ENCODE measurements at regions not wholly inside any gene's neighbourhood (a gene's known extent, or its start where the extent isn't known, plus 50 kb on each side); places are given as distances from the start of the nearest gene placed in this dataset.
"Not testable (repeated sequence)": the region's sequence is repeated elsewhere in the genome, so short reads cannot be mapped to it uniquely, and the experiment has no call there.

DNA sequence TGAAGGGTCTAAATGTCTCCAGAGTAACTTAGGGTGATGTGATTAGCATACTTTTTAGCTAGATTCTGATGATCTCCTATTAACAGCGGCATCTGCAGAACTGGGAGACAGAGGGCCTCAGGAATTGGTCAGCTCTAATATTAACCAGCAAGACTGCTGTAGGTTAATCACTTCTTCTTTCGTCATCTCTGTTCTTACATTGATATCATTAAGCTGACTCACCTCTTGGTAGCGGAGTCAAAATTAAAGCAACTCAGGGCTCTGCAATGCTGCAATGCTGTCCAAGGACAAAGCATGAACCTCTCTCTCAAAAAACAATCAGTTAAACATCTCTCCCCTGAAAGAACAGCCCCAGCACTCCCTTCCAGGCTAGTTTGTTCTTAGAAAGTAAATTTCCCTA is 57.5 kb upstream of the TRA2B start:
- TF ChIP-seq, protein P1, sequence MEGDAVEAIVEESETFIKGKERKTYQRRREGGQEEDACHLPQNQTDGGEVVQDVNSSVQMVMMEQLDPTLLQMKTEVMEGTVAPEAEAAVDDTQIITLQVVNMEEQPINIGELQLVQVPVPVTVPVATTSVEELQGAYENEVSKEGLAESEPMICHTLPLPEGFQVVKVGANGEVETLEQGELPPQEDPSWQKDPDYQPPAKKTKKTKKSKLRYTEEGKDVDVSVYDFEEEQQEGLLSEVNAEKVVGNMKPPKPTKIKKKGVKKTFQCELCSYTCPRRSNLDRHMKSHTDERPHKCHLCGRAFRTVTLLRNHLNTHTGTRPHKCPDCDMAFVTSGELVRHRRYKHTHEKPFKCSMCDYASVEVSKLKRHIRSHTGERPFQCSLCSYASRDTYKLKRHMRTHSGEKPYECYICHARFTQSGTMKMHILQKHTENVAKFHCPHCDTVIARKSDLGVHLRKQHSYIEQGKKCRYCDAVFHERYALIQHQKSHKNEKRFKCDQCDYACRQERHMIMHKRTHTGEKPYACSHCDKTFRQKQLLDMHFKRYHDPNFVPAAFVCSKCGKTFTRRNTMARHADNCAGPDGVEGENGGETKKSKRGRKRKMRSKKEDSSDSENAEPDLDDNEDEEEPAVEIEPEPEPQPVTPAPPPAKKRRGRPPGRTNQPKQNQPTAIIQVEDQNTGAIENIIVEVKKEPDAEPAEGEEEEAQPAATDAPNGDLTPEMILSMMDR (IDR thresholded peaks at IDR 0.05; ENCODE audit: low read depth, low read length), result no peak

DNA sequence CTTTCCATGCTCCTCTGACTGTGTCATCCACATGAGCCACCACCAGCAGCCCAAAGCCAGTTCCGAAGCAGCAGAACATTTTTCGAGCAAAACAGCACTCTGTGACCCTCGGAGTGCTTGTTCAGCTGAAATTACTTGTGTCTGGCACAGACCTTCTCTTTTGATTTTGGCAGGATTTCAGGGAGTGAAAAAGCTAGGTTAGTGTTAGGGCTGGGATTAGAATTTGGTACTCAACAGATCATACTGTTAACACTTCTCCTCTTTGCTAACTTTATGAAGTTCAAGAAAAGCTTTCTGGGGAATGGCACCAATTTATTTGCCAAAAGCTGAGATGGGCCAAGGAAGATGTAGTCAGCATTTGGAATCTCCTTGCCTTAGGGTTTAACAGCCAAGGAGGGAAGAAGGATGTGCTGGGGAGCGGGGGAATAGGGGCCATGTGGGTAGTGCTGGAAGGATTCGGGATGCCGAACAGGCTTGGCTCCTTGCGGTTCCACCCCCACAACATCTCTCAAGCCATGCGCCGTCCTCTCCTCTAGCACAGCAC is 55.1 kb upstream of the TRA2B start:
- DNase-seq (ENCODE audit: low read depth, low spot score), result no peak
- in situ Hi-C loops (cut with HindIII; ENCODE audit: low sequenced_read_pairs), result loop anchor here (25.0 kb wide), 1 partner anchor 544 kb away; the partner anchor contains the start of gene CRYGS

More for the DNA sequence above, 57.5 kb upstream of the TRA2B start:
- no peak overlapping the region for H3K4me3 ChIP-seq (ENCODE audit: low read depth, low read length)
- peak; percentile 66 for DNase-seq (ENCODE audit: low read depth, low spot score)
- in situ Hi-C loops (cut with HindIII; ENCODE audit: low sequenced_read_pairs), result loop anchor here (25.0 kb wide), 1 partner anchor 542 kb away; the partner anchor contains the start of gene CRYGS

DNA sequence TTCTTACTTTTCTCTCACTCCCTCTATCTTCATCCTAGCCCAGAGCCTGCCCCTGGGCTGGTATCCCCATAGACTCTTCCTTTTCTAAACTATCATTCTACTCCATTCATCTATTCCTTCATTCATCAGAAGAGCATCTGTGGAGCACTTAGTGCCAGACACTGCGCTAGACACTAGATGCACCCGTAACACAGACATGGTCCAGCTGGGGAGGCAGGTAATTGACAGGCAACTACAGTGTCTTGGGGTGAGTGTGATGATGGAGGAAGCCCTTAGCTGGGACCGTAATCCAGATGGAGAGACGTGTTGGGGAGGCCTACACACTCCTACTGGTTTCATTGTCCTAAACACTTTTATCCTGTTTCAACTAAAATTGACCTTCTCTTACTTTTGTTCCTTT is 53.2 kb upstream of the TRA2B start:
- not testable (repeated sequence) for DNase-seq (ENCODE audit: low read depth, low spot score)
- in situ Hi-C loops (cut with HindIII; ENCODE audit: low sequenced_read_pairs), result loop anchor here (25.0 kb wide), 1 partner anchor 546 kb away; the partner anchor contains the start of gene CRYGS

More for the DNA sequence above, 55.1 kb upstream of the TRA2B start:
- TF ChIP-seq, protein P1 (IDR thresholded peaks at IDR 0.05; ENCODE audit: low read depth, low read length), result no peak
- no peak overlapping the region for H3K4me3 ChIP-seq (ENCODE audit: low read depth, low read length)

DNA sequence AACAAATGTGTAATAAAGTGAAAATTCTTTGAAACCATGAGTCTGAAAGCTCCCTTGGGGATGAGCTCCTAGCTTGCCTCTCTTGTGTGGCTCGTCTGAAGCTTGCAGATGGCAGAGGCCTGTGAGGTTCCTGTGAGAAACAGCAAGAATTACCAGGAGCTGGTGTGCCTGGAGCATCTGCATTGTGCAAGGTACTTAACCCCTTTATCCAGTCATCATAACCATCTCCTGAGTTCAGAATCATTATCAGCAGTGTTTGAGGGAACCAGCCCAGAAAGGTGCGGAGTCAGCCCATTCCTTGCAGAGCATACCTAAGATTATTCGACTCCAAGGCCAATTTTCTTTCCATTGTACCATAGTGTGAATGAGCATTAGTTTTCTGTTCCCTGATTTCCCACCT is 51.7 kb upstream of the TRA2B start:
- DNase-seq (ENCODE audit: low read depth, low spot score), result no peak
- no peak overlapping the region for H3K4me3 ChIP-seq (ENCODE audit: low read depth, low read length)
- in situ Hi-C loops (cut with HindIII; ENCODE audit: low sequenced_read_pairs), result loop anchor here (25.0 kb wide), 1 partner anchor 548 kb away; the partner anchor contains the start of gene CRYGS
- TF ChIP-seq, protein P1 (IDR thresholded peaks at IDR 0.05; ENCODE audit: low read depth, low read length), result no peak

More for the DNA sequence above, 53.2 kb upstream of the TRA2B start:
- not testable (repeated sequence) for H3K4me3 ChIP-seq (ENCODE audit: low read depth, low read length)

DNA sequence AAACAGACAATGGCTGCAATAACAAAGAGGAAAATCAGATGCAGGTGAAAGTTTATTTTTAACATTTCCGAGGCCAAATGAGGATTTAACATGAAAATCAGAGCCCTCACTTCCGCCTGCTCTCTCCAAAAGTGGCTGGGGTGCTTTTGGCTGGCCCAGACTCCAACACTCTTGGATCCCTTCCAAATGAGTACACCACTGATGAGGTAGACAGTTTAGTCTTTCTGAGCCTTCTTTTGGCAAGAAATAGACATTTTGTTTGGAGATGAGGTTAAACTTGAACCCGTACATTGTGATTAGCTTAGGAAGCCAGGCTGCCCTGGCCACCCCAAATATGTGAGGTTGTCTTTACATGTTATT is 51.0 kb upstream of the TRA2B start:
- DNase-seq (ENCODE audit: low read depth, low spot score), result no peak
- no peak overlapping the region for H3K4me3 ChIP-seq (ENCODE audit: low read depth, low read length)
- TF ChIP-seq, protein P1 (IDR thresholded peaks at IDR 0.05; ENCODE audit: low read depth, low read length), result no peak
- in situ Hi-C loops (cut with HindIII; ENCODE audit: low sequenced_read_pairs), result loop anchor here (25.0 kb wide), 1 partner anchor 549 kb away; the partner anchor contains the start of gene CRYGS

DNA sequence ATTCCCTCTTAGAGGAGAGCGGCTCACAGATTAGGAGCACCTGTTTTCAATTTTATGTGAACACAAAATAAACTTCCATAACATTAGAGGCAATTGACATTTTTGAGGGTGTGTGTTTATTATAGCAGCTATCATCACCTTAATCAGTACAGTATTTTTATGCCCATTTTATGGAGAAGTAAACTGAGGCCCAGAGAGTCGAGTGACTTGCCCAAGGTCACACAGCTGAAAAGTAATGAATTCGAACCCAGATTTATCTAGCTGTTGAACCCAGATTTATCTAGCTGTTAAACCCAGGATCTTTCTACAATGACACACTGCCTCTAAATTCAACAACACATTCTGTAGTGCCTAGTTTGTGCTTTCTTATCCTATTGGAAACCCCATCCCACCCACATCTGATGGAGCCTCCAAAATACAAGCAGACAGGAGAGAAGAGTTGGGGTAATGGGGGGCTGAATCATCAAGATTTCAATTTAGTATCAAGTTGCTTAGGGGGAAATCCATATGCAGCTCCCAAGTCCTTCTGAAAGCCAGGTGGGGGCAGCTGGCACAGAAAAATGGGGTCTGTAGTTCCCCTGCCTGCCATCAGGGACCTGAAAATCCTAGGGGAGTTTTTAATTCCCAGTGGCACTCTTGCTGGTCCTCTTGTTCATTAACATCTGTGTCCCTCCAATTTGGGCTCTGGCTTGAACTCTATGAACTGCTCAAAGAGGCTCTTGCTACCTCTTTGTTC is 50.4 kb upstream of the TRA2B start:
- no peak for DNase-seq (ENCODE audit: low read depth, low spot score)
- no peak overlapping the region for H3K4me3 ChIP-seq (ENCODE audit: low read depth, low read length)
- TF ChIP-seq, protein P1 (IDR thresholded peaks at IDR 0.05; ENCODE audit: low read depth, low read length), result peak; percentile 24
- in situ Hi-C loops (cut with HindIII; ENCODE audit: low sequenced_read_pairs), result loop anchor here (25.0 kb wide), 1 partner anchor 549 kb away; the partner anchor contains the start of gene CRYGS
